ENCODE measurements at regions not wholly inside any gene's neighbourhood (a gene's known extent, or its start where the extent isn't known, plus 50 kb on each side); places are given as distances from the start of the nearest gene placed in this dataset.

DNA sequence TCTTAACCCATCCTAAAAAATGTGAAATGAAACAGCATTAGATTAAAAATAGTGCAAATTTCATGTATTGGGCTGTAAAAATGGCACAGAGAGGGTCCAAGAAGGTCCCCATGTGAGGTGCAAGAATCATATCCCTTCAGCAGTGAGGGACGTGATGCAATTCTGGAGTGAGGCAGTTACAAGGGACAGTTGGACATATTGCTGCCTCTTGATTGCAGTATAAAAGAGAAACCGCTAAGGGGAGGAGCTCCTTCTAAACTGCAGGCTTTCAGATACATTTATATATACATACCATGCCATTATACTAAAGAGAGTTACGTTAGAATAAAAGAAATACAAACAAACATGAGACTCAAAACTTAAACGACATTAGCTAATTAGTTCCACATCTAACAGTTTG lies 304.2 kb upstream of the CTNNB1 start:
- no peak for TF ChIP-seq POLR2A (IDR thresholded peaks at IDR 0.05)
- TF ChIP-seq, protein P1, sequence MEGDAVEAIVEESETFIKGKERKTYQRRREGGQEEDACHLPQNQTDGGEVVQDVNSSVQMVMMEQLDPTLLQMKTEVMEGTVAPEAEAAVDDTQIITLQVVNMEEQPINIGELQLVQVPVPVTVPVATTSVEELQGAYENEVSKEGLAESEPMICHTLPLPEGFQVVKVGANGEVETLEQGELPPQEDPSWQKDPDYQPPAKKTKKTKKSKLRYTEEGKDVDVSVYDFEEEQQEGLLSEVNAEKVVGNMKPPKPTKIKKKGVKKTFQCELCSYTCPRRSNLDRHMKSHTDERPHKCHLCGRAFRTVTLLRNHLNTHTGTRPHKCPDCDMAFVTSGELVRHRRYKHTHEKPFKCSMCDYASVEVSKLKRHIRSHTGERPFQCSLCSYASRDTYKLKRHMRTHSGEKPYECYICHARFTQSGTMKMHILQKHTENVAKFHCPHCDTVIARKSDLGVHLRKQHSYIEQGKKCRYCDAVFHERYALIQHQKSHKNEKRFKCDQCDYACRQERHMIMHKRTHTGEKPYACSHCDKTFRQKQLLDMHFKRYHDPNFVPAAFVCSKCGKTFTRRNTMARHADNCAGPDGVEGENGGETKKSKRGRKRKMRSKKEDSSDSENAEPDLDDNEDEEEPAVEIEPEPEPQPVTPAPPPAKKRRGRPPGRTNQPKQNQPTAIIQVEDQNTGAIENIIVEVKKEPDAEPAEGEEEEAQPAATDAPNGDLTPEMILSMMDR (IDR thresholded peaks at IDR 0.05), result no peak

Measured in esophagus squamous epithelium (tissue), 4 donors.